Astrocyte (in vitro differentiated cells and primary cell): ENCODE measurements at regions not wholly inside any gene's neighbourhood (a gene's known extent, or its start where the extent isn't known, plus 50 kb on each side); places are given as distances from the start of the nearest gene placed in this dataset.

ENCODE experiments used
- DNase-seq: peaks from one replicate; pipeline ENCODE4 v3.0.0-alpha.2; 2010; ENCODE audit warnings: low read depth
- FAIRE-seq: peaks from 2 replicates; lab custom pipeline; 2011; peaks lifted over from hg19 to GRCh38; lab: Jason Lieb, UNC
- H2AFZ ChIP-seq: 2 replicates; pipeline ENCODE4 v1.6.0; 2012; ENCODE audit warnings: low read depth, low read length, inconsistent platforms
- H3K27ac ChIP-seq: 2 replicates; pipeline ENCODE4 v1.5.1; 2011; ENCODE audit warnings: low read depth, low read length, inconsistent platforms
- H3K27me3 ChIP-seq: 2 replicates; pipeline ENCODE4 v1.6.0; 2011; ENCODE audit warnings: low read length, inconsistent platforms; ENCODE audit not compliant: insufficient read depth
- H3K36me3 ChIP-seq: 2 replicates; pipeline ENCODE4 v1.5.1; 2011; ENCODE audit warnings: low read length, inconsistent platforms; ENCODE audit not compliant: insufficient read depth
- H3K4me1 ChIP-seq: 2 replicates; pipeline ENCODE4 v1.5.1; 2011; ENCODE audit warnings: low read length, inconsistent platforms; ENCODE audit not compliant: insufficient read depth
- H3K4me2 ChIP-seq: 2 replicates; pipeline ENCODE4 v1.6.0; 2012; ENCODE audit warnings: low read length, inconsistent platforms
- H3K4me3 ChIP-seq: 2 replicates; pipeline ENCODE4 v1.5.1; 2011; ENCODE audit warnings: low read depth, mild to moderate bottlenecking, low read length, inconsistent platforms; ENCODE audit not compliant: insufficient read depth
- H3K79me2 ChIP-seq: 2 replicates; pipeline ENCODE4 v1.6.0; 2012; ENCODE audit warnings: mild to moderate bottlenecking, low read length, inconsistent platforms; ENCODE audit not compliant: insufficient read depth
- H3K9ac ChIP-seq: 2 replicates; pipeline ENCODE4 v1.6.0; 2012; ENCODE audit warnings: mild to moderate bottlenecking, low read length, inconsistent platforms
- H3K9me3 ChIP-seq: 2 replicates; pipeline ENCODE4 v1.5.1; 2012; ENCODE audit warnings: low read depth, mild to moderate bottlenecking, low read length, inconsistent platforms; ENCODE audit not compliant: insufficient read depth
- H4K20me1 ChIP-seq: 2 replicates; pipeline ENCODE4 v1.6.0; 2012; ENCODE audit warnings: low read length, inconsistent platforms; ENCODE audit not compliant: insufficient read depth
- H3K27ac Mint-ChIP-seq: one replicate; pipeline ENCODE4 v1.8.0; 2021; ENCODE audit warnings: mild to moderate bottlenecking, mixed read lengths; ENCODE audit not compliant: unreplicated experiment
- H3K27me3 Mint-ChIP-seq: one replicate; pipeline ENCODE4 v1.8.0; 2021; ENCODE audit warnings: low read depth, mixed read lengths; ENCODE audit not compliant: unreplicated experiment
- H3K36me3 Mint-ChIP-seq: one replicate; pipeline ENCODE4 v1.8.0; 2021; ENCODE audit warnings: low read depth, mixed read lengths; ENCODE audit not compliant: unreplicated experiment
- H3K4me1 Mint-ChIP-seq: one replicate; pipeline ENCODE4 v1.8.0; 2021; ENCODE audit warnings: low read depth, mixed read lengths; ENCODE audit not compliant: unreplicated experiment
- H3K4me3 Mint-ChIP-seq: one replicate; pipeline ENCODE4 v1.8.0; 2021; ENCODE audit warnings: mild to moderate bottlenecking, moderate library complexity, mixed read lengths; ENCODE audit not compliant: unreplicated experiment
- H3K9me3 Mint-ChIP-seq: one replicate; pipeline ENCODE4 v1.8.0; 2021; ENCODE audit warnings: mild to moderate bottlenecking, mixed read lengths; ENCODE audit not compliant: unreplicated experiment
- EZH2 ChIP-seq: IDR thresholded peaks from 2 replicates; pipeline ENCODE4 v1.6.1; 2012; ENCODE audit warnings: mild to moderate bottlenecking, low read length, inconsistent platforms; ENCODE audit not compliant: insufficient read depth
- TF ChIP-seq, protein P1 (sequence below): IDR thresholded peaks from 2 replicates; pipeline ENCODE4 v1.5.1; 2011; ENCODE audit warnings: low read depth, mild to moderate bottlenecking, inconsistent platforms, low read length, moderate library complexity; ENCODE audit not compliant: insufficient read depth

DNA sequence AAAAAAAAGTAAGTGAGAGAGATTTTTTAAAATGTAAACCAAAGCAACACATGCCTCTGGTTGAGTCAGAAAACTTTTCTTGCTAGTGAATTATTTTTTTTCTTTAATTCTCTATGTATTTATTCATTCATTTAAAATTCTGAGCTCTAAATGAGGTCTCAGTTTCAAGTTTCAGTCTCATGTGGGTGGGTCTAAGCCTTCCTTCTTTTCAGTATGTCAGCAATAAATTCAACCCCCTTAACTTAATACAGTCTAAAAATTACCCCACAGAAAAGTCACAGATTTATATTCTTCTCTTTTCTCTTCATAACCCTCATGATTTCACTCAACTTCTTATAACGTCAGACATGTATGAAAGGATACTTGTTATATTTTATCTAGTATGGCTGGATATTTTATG, 663.3 kb upstream of the PTCHD4 start:
- Histone ChIP-seq H4K20me1 (no peaks in the 10 kb centered on the region), H3K4me2 (no peak overlapping the region), H3K79me2 (no peaks in the 10 kb centered on the region), H3K27me3 (no peaks in the 10 kb centered on the region), H3K9me3 (no peaks in the 10 kb centered on the region), H3K4me3 (no peak overlapping the region), H3K36me3 (no peaks in the 10 kb centered on the region), H2AFZ (no peak overlapping the region), H3K4me1 (no peaks in the 10 kb centered on the region), H3K9ac (no peak overlapping the region), H3K27ac (no peak overlapping the region)
- DNase-seq (no peak), FAIRE-seq (no peak)
- Mint-ChIP-seq H3K27me3 (no peaks in the 10 kb centered on the region), H3K9me3 (no peaks in the 10 kb centered on the region), H3K4me3 (no peak overlapping the region), H3K27ac (no peak overlapping the region), H3K4me1 (peaks cover 5% of the 10 kb centered on the region), H3K36me3 (no peaks in the 10 kb centered on the region)
- TF ChIP-seq, protein P1, sequence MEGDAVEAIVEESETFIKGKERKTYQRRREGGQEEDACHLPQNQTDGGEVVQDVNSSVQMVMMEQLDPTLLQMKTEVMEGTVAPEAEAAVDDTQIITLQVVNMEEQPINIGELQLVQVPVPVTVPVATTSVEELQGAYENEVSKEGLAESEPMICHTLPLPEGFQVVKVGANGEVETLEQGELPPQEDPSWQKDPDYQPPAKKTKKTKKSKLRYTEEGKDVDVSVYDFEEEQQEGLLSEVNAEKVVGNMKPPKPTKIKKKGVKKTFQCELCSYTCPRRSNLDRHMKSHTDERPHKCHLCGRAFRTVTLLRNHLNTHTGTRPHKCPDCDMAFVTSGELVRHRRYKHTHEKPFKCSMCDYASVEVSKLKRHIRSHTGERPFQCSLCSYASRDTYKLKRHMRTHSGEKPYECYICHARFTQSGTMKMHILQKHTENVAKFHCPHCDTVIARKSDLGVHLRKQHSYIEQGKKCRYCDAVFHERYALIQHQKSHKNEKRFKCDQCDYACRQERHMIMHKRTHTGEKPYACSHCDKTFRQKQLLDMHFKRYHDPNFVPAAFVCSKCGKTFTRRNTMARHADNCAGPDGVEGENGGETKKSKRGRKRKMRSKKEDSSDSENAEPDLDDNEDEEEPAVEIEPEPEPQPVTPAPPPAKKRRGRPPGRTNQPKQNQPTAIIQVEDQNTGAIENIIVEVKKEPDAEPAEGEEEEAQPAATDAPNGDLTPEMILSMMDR: no peak
- TF ChIP-seq EZH2: no peak

DNA sequence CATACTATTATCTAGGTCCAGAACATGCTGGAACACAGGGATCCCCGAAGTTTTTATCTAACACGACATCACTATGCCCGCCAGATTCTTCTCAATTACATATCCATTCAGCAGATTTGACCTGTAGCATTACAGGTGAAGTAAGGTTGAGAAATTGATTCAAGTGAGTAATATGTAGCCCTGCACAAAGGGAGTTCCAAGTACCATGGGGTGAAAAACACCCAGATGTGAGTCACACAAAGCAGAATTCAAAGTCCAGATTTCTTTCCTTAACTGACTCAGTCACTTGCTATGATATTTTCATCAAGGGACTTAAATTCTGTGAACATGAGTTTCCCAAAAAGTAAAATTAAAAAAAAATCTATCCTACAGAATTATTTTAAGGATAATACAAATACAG, 655.4 kb upstream of the PTCHD4 start:
- H3K27ac Mint-ChIP-seq: no peak overlapping the region
- H3K9ac ChIP-seq: no peak overlapping the region
- H3K4me1 Mint-ChIP-seq: peaks cover 5% of the 10 kb centered on the region
- H3K4me1 ChIP-seq: peaks cover 5% of the 10 kb centered on the region
- DNase-seq: peak; percentile 72
- peaks cover 2% of the 10 kb centered on the region for H3K27me3 Mint-ChIP-seq
- FAIRE-seq: no peak
- H3K9me3 Mint-ChIP-seq: no peaks in the 10 kb centered on the region
- H3K27ac ChIP-seq: no peak overlapping the region
- no peaks in the 10 kb centered on the region for H3K27me3 ChIP-seq
- H4K20me1 ChIP-seq: no peaks in the 10 kb centered on the region
- H3K4me3 Mint-ChIP-seq: no peak overlapping the region
- H3K36me3 Mint-ChIP-seq: no peaks in the 10 kb centered on the region
- no peak overlapping the region for H3K4me3 ChIP-seq
- H3K36me3 ChIP-seq: no peaks in the 10 kb centered on the region
- H3K79me2 ChIP-seq: no peaks in the 10 kb centered on the region
- H2AFZ ChIP-seq: no peak overlapping the region
- TF ChIP-seq, protein P1: no peak
- no peak for TF ChIP-seq EZH2
- no peak overlapping the region for H3K4me2 ChIP-seq
- no peaks in the 10 kb centered on the region for H3K9me3 ChIP-seq

DNA sequence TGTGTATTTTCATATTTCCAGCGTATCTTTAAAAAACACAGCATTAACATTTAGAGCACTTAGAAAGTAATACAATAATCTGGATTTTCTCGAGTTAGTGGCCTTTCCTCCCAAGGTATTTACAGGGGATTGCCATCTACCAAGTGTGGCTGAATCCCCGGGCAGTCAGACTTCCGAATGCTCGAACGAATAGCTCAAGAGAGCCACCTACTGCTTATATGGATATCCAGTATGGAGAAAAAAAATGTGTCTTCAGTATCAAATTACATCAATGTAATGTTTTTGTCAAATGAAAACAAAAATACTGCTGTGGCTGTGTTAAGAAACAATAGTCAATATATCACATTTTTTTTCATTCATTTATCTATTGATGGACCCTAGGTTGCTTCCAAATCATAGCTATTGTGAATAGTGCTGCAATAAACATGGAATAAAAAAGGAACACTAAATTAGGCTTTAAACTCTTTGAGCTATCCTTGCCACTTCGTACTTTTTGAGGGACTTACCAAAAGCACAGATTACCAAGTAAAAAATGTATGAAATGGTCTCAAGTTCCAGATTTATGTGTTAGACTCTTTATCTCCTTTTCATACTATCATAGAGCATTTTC, 654.5 kb upstream of the PTCHD4 start:
- Mint-ChIP-seq H3K36me3 (no peaks in the 10 kb centered on the region), H3K4me3 (no peak overlapping the region), H3K9me3 (no peaks in the 10 kb centered on the region), H3K4me1 (peaks cover 5% of the 10 kb centered on the region), H3K27me3 (peaks cover 2% of the 10 kb centered on the region), H3K27ac (no peak overlapping the region)
- TF ChIP-seq, protein P1: peak; percentile 70
- TF ChIP-seq EZH2: no peak
- H3K9ac ChIP-seq: no peak overlapping the region
- no peaks in the 10 kb centered on the region for H4K20me1 ChIP-seq
- no peak overlapping the region for H3K4me3 ChIP-seq
- H2AFZ ChIP-seq: no peak overlapping the region
- H3K27ac ChIP-seq: no peak overlapping the region
- peak; percentile 46 for DNase-seq
- H3K36me3 ChIP-seq: no peaks in the 10 kb centered on the region
- H3K4me2 ChIP-seq: no peak overlapping the region
- H3K4me1 ChIP-seq: peaks cover 5% of the 10 kb centered on the region
- no peaks in the 10 kb centered on the region for H3K9me3 ChIP-seq
- no peaks in the 10 kb centered on the region for H3K79me2 ChIP-seq
- H3K27me3 ChIP-seq: no peaks in the 10 kb centered on the region
- no peak for FAIRE-seq
